ENCODE measurements at regions not wholly inside any gene's neighbourhood (a gene's known extent, or its start where the extent isn't known, plus 50 kb on each side); places are given as distances from the start of the nearest gene placed in this dataset.

DNA sequence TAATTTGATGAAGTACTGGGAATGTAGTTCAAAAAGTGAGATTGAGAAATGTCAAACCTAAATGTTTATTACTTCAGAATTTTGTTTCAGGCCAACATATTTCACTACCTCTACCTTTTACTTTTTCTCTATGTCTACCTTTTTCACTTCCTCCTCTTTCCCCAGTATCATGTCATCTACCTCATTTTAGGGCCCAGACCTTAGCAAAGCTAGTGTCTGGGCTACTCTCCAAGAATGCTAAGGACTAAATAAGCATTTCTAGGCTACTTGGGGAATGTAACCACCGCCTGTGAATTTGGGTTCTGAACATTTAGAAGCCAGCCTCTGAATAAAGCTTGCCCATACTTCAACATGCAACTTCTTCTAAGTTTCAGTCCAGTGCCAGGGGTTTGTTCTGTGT, 330.4 kb downstream of the SLC4A3 start:
- TF ChIP-seq, protein P1, sequence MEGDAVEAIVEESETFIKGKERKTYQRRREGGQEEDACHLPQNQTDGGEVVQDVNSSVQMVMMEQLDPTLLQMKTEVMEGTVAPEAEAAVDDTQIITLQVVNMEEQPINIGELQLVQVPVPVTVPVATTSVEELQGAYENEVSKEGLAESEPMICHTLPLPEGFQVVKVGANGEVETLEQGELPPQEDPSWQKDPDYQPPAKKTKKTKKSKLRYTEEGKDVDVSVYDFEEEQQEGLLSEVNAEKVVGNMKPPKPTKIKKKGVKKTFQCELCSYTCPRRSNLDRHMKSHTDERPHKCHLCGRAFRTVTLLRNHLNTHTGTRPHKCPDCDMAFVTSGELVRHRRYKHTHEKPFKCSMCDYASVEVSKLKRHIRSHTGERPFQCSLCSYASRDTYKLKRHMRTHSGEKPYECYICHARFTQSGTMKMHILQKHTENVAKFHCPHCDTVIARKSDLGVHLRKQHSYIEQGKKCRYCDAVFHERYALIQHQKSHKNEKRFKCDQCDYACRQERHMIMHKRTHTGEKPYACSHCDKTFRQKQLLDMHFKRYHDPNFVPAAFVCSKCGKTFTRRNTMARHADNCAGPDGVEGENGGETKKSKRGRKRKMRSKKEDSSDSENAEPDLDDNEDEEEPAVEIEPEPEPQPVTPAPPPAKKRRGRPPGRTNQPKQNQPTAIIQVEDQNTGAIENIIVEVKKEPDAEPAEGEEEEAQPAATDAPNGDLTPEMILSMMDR (IDR thresholded peaks at IDR 0.05), result no peak
- no peak for TF ChIP-seq POLR2AphosphoS5 (IDR thresholded peaks at IDR 0.05)
- TF ChIP-seq POLR2A (IDR thresholded peaks at IDR 0.05), result no peak
